ENCODE measurements at regions not wholly inside any gene's neighbourhood (a gene's known extent, or its start where the extent isn't known, plus 50 kb on each side); places are given as distances from the start of the nearest gene placed in this dataset.

DNA sequence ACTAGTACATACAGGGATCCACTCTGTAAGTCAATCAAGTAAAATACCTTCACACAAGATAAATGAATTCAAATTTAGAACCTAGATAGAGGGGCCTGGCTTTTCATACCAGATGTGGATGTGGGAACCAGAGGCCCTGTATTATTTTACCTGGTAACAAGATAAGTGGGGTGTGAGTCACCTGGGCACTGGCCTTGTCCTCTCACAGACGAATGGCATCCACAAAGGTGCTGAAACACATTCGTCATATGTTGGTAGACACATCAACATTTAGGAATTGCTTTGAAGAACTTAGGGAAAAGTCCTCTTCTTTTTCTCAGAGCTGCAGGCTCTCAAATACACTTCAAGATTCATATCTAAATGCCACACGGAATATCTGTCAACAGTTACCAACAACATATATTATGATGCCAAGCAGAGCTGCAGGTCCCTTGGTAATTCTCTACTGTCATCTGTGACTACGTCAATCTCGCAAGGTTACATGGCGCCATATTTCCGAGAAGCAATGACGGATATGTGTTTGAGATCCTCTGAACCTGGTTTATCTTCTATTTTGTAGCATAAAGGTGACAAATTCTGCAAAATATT, 618.6 kb downstream of the EPM2A start:
- Histone ChIP-seq H3K27ac (ENCODE audit: low read length) (no peak overlapping the region), H3K36me3 (ENCODE audit: control insufficient read depth, insufficient read depth, low read length) (no peaks in the 10 kb centered on the region), H3K4me3 (ENCODE audit: low read length) (no peak overlapping the region), H3K4me1 (ENCODE audit: control insufficient read depth, insufficient read depth, low read length) (no peaks in the 10 kb centered on the region), H3K9me3 (ENCODE audit: control insufficient read depth, insufficient read depth, low read length) (no peaks in the 10 kb centered on the region), H3K27me3 (ENCODE audit: control insufficient read depth, insufficient read depth, low read length) (no peaks in the 10 kb centered on the region)
- DNase-seq (ENCODE audit: low read depth, low spot score): no peak
- no CpG with 5 or more reads among the region's 8 CpGs for WGBS (ENCODE audit: insufficient coverage, insufficient read length)

GRCh38 chr6:145118224-145118623, 617.1 kb downstream of the EPM2A start:
- no CpG with 5 or more reads among the region's 4 CpGs for WGBS (ENCODE audit: insufficient coverage, insufficient read length)
- no peaks in the 10 kb centered on the region for H3K9me3 ChIP-seq (ENCODE audit: control insufficient read depth, insufficient read depth, low read length)
- DNase-seq (ENCODE audit: low read depth, low spot score): no peak
- H3K27me3 ChIP-seq (ENCODE audit: control insufficient read depth, insufficient read depth, low read length): no peaks in the 10 kb centered on the region
- no peak overlapping the region for H3K27ac ChIP-seq (ENCODE audit: low read length)
- no peak overlapping the region for H3K4me3 ChIP-seq (ENCODE audit: low read length)
- H3K4me1 ChIP-seq (ENCODE audit: control insufficient read depth, insufficient read depth, low read length): no peaks in the 10 kb centered on the region
- H3K36me3 ChIP-seq (ENCODE audit: control insufficient read depth, insufficient read depth, low read length): no peaks in the 10 kb centered on the region

DNA sequence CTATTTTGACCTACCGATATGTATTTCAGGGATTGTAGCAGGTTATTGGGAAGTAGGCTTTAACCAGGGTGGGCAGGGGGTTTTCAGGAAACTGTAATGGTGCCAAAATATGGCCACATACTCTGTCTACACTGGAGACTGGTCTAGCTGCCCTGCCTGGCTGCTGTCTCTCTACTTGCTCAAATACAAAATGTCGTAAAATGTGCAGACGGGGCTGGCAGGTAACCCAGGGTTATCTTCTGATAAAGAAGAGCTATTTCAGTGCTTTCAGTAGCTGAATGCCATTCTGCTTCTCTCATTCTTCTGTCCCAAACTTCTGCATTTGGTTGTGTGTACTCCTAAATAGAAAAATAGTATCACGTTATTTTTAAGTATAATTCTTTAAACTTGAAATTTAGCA, 616.2 kb downstream of the EPM2A start:
- DNase-seq (ENCODE audit: low read depth, low spot score): no peak
- no peaks in the 10 kb centered on the region for H3K27me3 ChIP-seq (ENCODE audit: control insufficient read depth, insufficient read depth, low read length)
- WGBS (ENCODE audit: insufficient coverage, insufficient read length): no CpG with 5 or more reads among the region's 4 CpGs
- no peak overlapping the region for H3K4me3 ChIP-seq (ENCODE audit: low read length)
- no peaks in the 10 kb centered on the region for H3K9me3 ChIP-seq (ENCODE audit: control insufficient read depth, insufficient read depth, low read length)
- no peak overlapping the region for H3K27ac ChIP-seq (ENCODE audit: low read length)
- H3K36me3 ChIP-seq (ENCODE audit: control insufficient read depth, insufficient read depth, low read length): no peaks in the 10 kb centered on the region
- H3K4me1 ChIP-seq (ENCODE audit: control insufficient read depth, insufficient read depth, low read length): no peaks in the 10 kb centered on the region

GRCh38 chr6:145132709-145133108, 602.6 kb downstream of the EPM2A start:
- Histone ChIP-seq H3K9me3 (ENCODE audit: control insufficient read depth, insufficient read depth, low read length) (no peaks in the 10 kb centered on the region), H3K4me3 (ENCODE audit: low read length) (no peak overlapping the region), H3K4me1 (ENCODE audit: control insufficient read depth, insufficient read depth, low read length) (no peaks in the 10 kb centered on the region), H3K36me3 (ENCODE audit: control insufficient read depth, insufficient read depth, low read length) (no peaks in the 10 kb centered on the region), H3K27me3 (ENCODE audit: control insufficient read depth, insufficient read depth, low read length) (no peaks in the 10 kb centered on the region), H3K27ac (ENCODE audit: low read length) (no peak overlapping the region)
- no peak for DNase-seq (ENCODE audit: low read depth, low spot score)
- WGBS (ENCODE audit: insufficient coverage, insufficient read length): no CpG with 5 or more reads among the region's 2 CpGs

- Histone ChIP-seq H3K36me3 (ENCODE audit: control insufficient read depth, insufficient read depth, low read length) (no peaks in the 10 kb centered on the region), H3K4me3 (ENCODE audit: low read length) (no peak overlapping the region), H3K4me1 (ENCODE audit: control insufficient read depth, insufficient read depth, low read length) (no peaks in the 10 kb centered on the region), H3K27ac (ENCODE audit: low read length) (no peak overlapping the region), H3K9me3 (ENCODE audit: control insufficient read depth, insufficient read depth, low read length) (no peaks in the 10 kb centered on the region), H3K27me3 (ENCODE audit: control insufficient read depth, insufficient read depth, low read length) (no peaks in the 10 kb centered on the region)
- no CpG with 5 or more reads among the region's 6 CpGs for WGBS (ENCODE audit: insufficient coverage, insufficient read length)
- no peak for DNase-seq (ENCODE audit: low read depth, low spot score)
These were observed 599.6 kb downstream of the EPM2A start for GRCh38 chr6:145135702-145136101.

GRCh38 chr6:145137425-145137824, 597.9 kb downstream of the EPM2A start:
- no peak for DNase-seq (ENCODE audit: low read depth, low spot score)
- WGBS (ENCODE audit: insufficient coverage, insufficient read length): no CpG with 5 or more reads among the region's 1 CpG
- Histone ChIP-seq H3K4me3 (ENCODE audit: low read length) (no peak overlapping the region), H3K27ac (ENCODE audit: low read length) (no peak overlapping the region), H3K4me1 (ENCODE audit: control insufficient read depth, insufficient read depth, low read length) (no peaks in the 10 kb centered on the region), H3K9me3 (ENCODE audit: control insufficient read depth, insufficient read depth, low read length) (no peaks in the 10 kb centered on the region), H3K27me3 (ENCODE audit: control insufficient read depth, insufficient read depth, low read length) (no peaks in the 10 kb centered on the region), H3K36me3 (ENCODE audit: control insufficient read depth, insufficient read depth, low read length) (no peaks in the 10 kb centered on the region)

DNA sequence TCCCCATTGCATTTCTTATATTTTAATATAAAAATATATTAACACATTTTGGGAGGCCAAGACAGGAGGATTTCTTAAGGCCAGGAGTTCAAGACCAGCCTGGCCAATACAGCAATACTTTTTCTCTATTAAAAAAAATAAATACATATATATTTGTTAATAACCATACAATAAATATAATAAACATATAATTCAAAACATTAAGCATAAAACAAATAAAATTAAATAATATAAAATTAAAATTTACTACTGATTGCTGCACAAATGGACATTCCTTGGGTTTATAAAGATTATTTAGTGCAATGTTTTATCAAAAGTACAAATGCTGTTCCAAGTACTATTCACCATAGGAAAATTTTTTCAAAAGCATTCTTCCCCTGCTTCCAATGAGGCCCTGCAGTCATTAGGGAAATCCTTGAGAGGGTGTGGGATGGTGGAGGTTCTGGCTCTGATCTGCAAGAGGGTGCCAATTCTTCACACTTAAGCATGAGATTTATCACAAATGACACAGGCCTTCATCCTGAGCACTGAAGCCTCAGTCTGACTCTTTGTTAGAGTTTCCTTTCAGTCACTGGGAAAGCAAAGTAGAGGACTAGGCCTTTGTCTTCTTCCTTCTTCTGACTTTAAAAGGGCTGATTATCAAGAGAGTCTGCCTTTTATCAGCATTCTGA, 596.7 kb downstream of the EPM2A start:
- Histone ChIP-seq H3K27me3 (ENCODE audit: control insufficient read depth, insufficient read depth, low read length) (no peaks in the 10 kb centered on the region), H3K27ac (ENCODE audit: low read length) (no peak overlapping the region), H3K9me3 (ENCODE audit: control insufficient read depth, insufficient read depth, low read length) (no peaks in the 10 kb centered on the region), H3K36me3 (ENCODE audit: control insufficient read depth, insufficient read depth, low read length) (no peaks in the 10 kb centered on the region), H3K4me1 (ENCODE audit: control insufficient read depth, insufficient read depth, low read length) (no peaks in the 10 kb centered on the region), H3K4me3 (ENCODE audit: low read length) (no peak overlapping the region)
- DNase-seq (ENCODE audit: low read depth, low spot score): no peak

- WGBS (ENCODE audit: insufficient coverage, insufficient read length): no CpG with 5 or more reads among the region's 7 CpGs
These were observed 596.0 kb downstream of the EPM2A start for GRCh38 chr6:145139140-145139850.

DNA sequence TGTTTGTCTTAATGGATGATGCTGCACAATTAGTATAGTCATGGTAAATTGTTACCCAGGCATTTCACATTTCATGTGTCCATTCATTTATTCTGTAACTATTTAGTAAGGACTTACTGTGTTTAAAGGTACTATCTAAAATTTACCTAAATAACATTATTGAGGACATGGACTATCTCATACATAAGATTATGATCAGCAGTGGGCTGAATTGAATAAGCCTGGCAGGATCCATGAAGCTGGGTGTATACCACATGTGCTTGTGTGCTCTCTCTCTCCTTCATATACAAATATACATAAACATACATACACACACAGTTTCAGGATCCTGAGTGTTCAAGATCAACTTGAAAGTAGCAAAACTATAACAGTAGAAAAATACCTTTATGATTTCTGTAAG, 595.4 kb downstream of the EPM2A start:
- Histone ChIP-seq H3K4me3 (ENCODE audit: low read length) (no peak overlapping the region), H3K9me3 (ENCODE audit: control insufficient read depth, insufficient read depth, low read length) (no peaks in the 10 kb centered on the region), H3K36me3 (ENCODE audit: control insufficient read depth, insufficient read depth, low read length) (no peaks in the 10 kb centered on the region), H3K27ac (ENCODE audit: low read length) (no peak overlapping the region), H3K27me3 (ENCODE audit: control insufficient read depth, insufficient read depth, low read length) (no peaks in the 10 kb centered on the region), H3K4me1 (ENCODE audit: control insufficient read depth, insufficient read depth, low read length) (no peaks in the 10 kb centered on the region)
- no peak for DNase-seq (ENCODE audit: low read depth, low spot score)

More at GRCh38 chr6:145139140-145139850, 596.0 kb downstream of the EPM2A start:
- Histone ChIP-seq H3K36me3 (ENCODE audit: control insufficient read depth, insufficient read depth, low read length) (no peaks in the 10 kb centered on the region), H3K4me3 (ENCODE audit: low read length) (no peak overlapping the region), H3K27me3 (ENCODE audit: control insufficient read depth, insufficient read depth, low read length) (no peaks in the 10 kb centered on the region), H3K4me1 (ENCODE audit: control insufficient read depth, insufficient read depth, low read length) (no peaks in the 10 kb centered on the region), H3K9me3 (ENCODE audit: control insufficient read depth, insufficient read depth, low read length) (no peaks in the 10 kb centered on the region), H3K27ac (ENCODE audit: low read length) (no peak overlapping the region)
- DNase-seq (ENCODE audit: low read depth, low spot score): no peak

DNA sequence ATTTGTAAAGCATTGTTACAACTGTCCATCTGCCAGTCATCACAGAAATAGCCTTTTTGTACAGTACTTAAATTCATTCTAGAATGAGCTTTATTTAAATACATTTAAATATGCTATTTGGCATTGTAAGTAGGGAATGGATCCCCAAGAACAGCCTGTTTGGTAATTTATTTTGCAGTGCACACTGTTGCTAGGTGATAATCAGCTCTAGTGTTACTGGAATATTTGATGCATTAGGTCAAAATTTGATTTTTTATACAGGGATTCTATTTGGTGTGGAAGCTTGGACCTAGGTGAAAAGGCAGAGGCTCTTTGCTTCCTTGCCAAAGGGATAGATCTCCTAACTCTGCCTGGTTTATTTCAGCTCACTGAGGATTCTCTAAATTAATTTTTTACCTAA, 593.7 kb downstream of the EPM2A start:
- Histone ChIP-seq H3K4me3 (ENCODE audit: low read length) (no peak overlapping the region), H3K27me3 (ENCODE audit: control insufficient read depth, insufficient read depth, low read length) (no peaks in the 10 kb centered on the region), H3K27ac (ENCODE audit: low read length) (no peak overlapping the region), H3K4me1 (ENCODE audit: control insufficient read depth, insufficient read depth, low read length) (no peaks in the 10 kb centered on the region), H3K36me3 (ENCODE audit: control insufficient read depth, insufficient read depth, low read length) (no peaks in the 10 kb centered on the region), H3K9me3 (ENCODE audit: control insufficient read depth, insufficient read depth, low read length) (no peaks in the 10 kb centered on the region)
- no peak for DNase-seq (ENCODE audit: low read depth, low spot score)

GRCh38 chr6:145142958-145143357, 592.4 kb downstream of the EPM2A start:
- Histone ChIP-seq H3K27ac (ENCODE audit: low read length) (no peak overlapping the region), H3K9me3 (ENCODE audit: control insufficient read depth, insufficient read depth, low read length) (no peaks in the 10 kb centered on the region), H3K36me3 (ENCODE audit: control insufficient read depth, insufficient read depth, low read length) (no peaks in the 10 kb centered on the region), H3K4me1 (ENCODE audit: control insufficient read depth, insufficient read depth, low read length) (no peaks in the 10 kb centered on the region), H3K4me3 (ENCODE audit: low read length) (no peak overlapping the region), H3K27me3 (ENCODE audit: control insufficient read depth, insufficient read depth, low read length) (no peaks in the 10 kb centered on the region)
- no peak for DNase-seq (ENCODE audit: low read depth, low spot score)
- no CpG with 5 or more reads among the region's 1 CpG for WGBS (ENCODE audit: insufficient coverage, insufficient read length)

Data from iPS DF 6.9 (cell line).